Right lobe of liver (tissue), 6 donors: ENCODE measurements at regions not wholly inside any gene's neighbourhood (a gene's known extent, or its start where the extent isn't known, plus 50 kb on each side); places are given as distances from the start of the nearest gene placed in this dataset.

Experiments used
- ATAC-seq, 4 donors: fragments of 200-7000 bp; cut with Tn5 transposase; one replicate each; pipeline ENCODE4 v1.9.1; 2020; ENCODE audit warnings: mild to moderate bottlenecking in 4 of 4, moderate library complexity in 4 of 4
- DNase-seq, 3 donors: peaks; one replicate each; pipeline ENCODE4 v3.0.0-alpha.2; 2020
- H3K27ac ChIP-seq, 3 donors: fragments of 200-600 bp; one replicate each; pipeline ENCODE4 v1.8.0; 2022
- H3K27me3 ChIP-seq, 2 donors: fragments of 200-600 bp; one replicate each; pipeline ENCODE4 v1.8.0; 2022
- H3K36me3 ChIP-seq, 4 donors: fragments of 200-600 bp; sonication (generic) in 1 of 4; one replicate each; pipeline versions ENCODE4 v1.5.1 to v1.8.0; 2017 to 2022; ENCODE audit warnings: control low read depth in 1 of 4
- H3K4me1 ChIP-seq, 4 donors: fragments of 200-600 bp; sonication (generic) in 1 of 4; one replicate each; pipeline versions ENCODE4 v1.5.1 to v1.8.0; 2017 to 2022; ENCODE audit warnings: control low read depth in 1 of 4
- H3K4me3 ChIP-seq, 3 donors: fragments of 200-600 bp; one replicate each; pipeline ENCODE4 v1.8.0; 2022
- H3K9me3 ChIP-seq, 4 donors: fragments of 200-600 bp; sonication (generic) in 1 of 4; one replicate each; pipeline versions ENCODE4 v1.5.1 to v1.8.0; 2017 to 2022; ENCODE audit warnings: control low read depth in 1 of 4
- POLR2A ChIP-seq: fragments of 450-650 bp; IDR thresholded peaks from one replicate; pipeline ENCODE4 v1.6.1; 2017; ENCODE audit warnings: antibody characterized with exemption, mild to moderate bottlenecking
- WGBS: methylation state at CpG from one replicate; pipeline ENCODE4 v1.1.6; 2018; ENCODE audit warnings: low coverage, low lambda C conversion rate; ENCODE audit not compliant: insufficient coverage; ENCODE audit errors: missing lambda C conversion rate; 5-methylcytosine and 5-hydroxymethylcytosine counted together
- intact Hi-C, 2 donors: fragments of 100-400 bp; cut with DNase I; formaldehyde crosslinking; loops; one replicate each; pipeline versions ENCODE4 v1.11.2 to v1.14.1; 2022
- TF ChIP-seq, protein P1 (sequence below), 4 donors: fragments of 200-600 bp in 3 of 4; fragments of 450-650 bp in 1 of 4; IDR thresholded peaks; one replicate each; pipeline versions ENCODE4 v1.5.1 to v1.8.0; 2016 to 2022; ENCODE audit warnings: antibody characterized with exemption in 4 of 4, mild to moderate bottlenecking in 2 of 4
- donor health status: DM: no; HTN: yes; CAD: no.
- donor health status: DM: no; HTN: no; CAD: no.
- donor health status: DM: no; HTN: no; CAD: no.
- donor health status: DM: no; HTN: yes; CAD: no.
- donor health status: DM: no; HTN: yes; CAD: no.

DNA sequence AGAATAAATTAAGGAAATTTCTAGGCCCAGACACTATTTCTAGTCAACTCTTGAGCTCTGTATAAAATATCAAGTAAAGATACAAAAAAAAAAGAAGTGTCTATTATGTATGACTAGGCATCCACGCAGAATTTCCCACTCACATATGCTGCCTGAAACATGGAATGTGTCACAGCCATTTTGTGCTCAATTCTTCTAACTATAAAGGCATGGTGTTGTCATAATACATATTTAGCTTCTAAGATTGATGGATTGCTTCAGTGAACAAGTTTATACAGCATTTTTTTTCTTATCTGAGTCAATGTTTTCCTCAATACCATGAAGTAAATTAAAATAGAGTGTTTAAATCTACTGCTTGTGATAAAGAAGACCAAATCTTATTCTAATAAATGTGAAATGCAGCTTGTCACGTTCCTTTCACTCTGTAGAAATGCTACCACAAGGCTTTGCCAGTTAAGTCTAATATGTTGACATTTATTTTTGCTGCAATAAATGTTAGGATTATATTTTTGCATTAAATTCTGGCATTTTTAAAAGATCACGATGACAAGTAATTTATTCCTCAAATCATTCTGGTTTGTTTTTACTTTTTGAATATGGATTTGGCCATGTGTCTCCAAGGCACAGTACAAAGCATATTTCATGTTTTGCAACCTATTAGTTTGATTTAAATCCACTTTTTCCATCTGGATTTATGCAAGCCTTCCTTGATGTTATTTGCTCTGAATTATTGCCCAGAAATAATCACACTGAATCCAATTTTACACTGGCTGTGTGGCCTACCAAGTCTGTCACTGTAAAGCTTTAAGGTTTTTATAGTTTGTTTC lies 1829.0 kb upstream of the PCDH7 start:
- Histone ChIP-seq H3K36me3 (no peaks in the 10 kb centered on the region), H3K4me1 (no peaks in the 10 kb centered on the region), H3K27ac (no peak overlapping the region), H3K4me3 (no peak overlapping the region), H3K27me3 (no peaks in the 10 kb centered on the region), H3K9me3 (no peaks in the 10 kb centered on the region)
- DNase-seq (no peak), ATAC-seq (no peak)
- intact Hi-C loops = no loop called here
- 41% methylated on average over 3 of the region's 3 CpGs for WGBS
- TF ChIP-seq, protein P1, sequence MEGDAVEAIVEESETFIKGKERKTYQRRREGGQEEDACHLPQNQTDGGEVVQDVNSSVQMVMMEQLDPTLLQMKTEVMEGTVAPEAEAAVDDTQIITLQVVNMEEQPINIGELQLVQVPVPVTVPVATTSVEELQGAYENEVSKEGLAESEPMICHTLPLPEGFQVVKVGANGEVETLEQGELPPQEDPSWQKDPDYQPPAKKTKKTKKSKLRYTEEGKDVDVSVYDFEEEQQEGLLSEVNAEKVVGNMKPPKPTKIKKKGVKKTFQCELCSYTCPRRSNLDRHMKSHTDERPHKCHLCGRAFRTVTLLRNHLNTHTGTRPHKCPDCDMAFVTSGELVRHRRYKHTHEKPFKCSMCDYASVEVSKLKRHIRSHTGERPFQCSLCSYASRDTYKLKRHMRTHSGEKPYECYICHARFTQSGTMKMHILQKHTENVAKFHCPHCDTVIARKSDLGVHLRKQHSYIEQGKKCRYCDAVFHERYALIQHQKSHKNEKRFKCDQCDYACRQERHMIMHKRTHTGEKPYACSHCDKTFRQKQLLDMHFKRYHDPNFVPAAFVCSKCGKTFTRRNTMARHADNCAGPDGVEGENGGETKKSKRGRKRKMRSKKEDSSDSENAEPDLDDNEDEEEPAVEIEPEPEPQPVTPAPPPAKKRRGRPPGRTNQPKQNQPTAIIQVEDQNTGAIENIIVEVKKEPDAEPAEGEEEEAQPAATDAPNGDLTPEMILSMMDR (IDR thresholded peaks at IDR 0.05) = no peak
- TF ChIP-seq POLR2A = no peak

DNA sequence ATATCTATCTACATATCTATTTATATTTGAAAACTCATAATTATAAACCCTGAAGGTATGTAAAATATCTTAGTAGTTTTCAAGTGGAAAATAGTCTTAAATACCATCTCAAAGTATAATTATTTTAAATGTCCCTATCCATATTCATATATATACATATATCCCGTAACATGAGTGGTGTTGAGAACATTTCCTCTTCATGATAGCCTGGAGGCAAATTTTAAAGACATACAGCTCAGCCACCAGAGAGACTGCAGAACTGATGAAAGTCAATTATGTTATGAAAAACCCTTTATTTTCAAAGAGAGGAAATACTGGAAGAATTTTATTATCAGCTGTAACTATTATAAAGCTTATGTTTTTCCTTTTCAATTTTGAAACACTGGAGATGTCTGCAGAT lies 1806.7 kb upstream of the PCDH7 start:
- no peaks in the 10 kb centered on the region for H3K27me3 ChIP-seq
- no peak overlapping the region for H3K27ac ChIP-seq
- H3K4me1 ChIP-seq = no peaks in the 10 kb centered on the region
- H3K4me3 ChIP-seq = no peak overlapping the region
- no peak for DNase-seq
- intact Hi-C loops = no loop called here
- H3K9me3 ChIP-seq = no peaks in the 10 kb centered on the region
- ATAC-seq = no peak
- no peak for TF ChIP-seq POLR2A
- TF ChIP-seq, protein P1 (IDR thresholded peaks at IDR 0.05) = no peak
- 35% methylated on average over 1 of the region's 1 CpG for WGBS
- H3K36me3 ChIP-seq = no peaks in the 10 kb centered on the region

DNA sequence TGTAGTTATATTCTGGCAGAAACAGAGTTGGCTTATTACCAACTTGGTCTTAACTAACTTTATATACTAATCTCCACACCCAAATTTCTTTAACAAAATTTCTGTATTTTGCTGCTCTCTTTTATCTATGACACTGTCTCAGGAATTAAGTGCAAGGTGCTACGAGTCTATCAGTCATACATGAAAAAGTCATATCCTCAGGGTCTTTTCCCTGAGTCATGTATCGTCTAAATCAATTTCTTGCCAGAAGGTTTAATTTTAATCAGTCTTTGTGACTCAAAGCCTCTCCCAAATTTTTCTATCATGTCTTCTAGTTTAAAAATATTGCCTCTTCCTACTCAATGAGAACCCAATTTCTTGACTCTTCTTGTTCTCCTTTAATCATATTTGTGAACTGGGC lies 1803.6 kb upstream of the PCDH7 start:
- Histone ChIP-seq H3K27me3 (no peaks in the 10 kb centered on the region), H3K9me3 (no peaks in the 10 kb centered on the region), H3K36me3 (no peaks in the 10 kb centered on the region), H3K27ac (no peak overlapping the region), H3K4me3 (no peak overlapping the region), H3K4me1 (no peaks in the 10 kb centered on the region)
- 50% methylated on average over 2 of the region's 2 CpGs for WGBS
- ATAC-seq (no peak), DNase-seq (no peak)
- intact Hi-C loops = no loop called here
- TF ChIP-seq, protein P1 (IDR thresholded peaks at IDR 0.05) = no peak
- no peak for TF ChIP-seq POLR2A

DNA sequence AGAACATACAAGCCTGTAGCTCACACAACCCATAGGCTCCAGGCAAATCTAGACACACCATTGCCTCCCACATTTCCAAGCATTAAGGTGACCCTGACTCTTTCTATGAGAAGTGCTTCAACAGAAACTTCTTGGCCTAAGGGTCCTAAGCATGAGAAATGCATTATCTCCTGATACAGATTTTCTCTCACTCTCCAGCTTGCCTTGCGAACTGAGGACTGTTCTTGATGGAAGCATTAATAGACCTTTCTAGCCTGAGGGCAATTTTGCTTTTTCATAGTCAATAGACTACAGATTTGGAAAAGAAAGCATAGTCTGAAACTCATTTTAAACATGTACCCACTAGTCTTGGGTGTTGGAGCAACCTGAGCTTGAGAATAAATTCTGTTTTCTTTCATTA lies 1801.3 kb upstream of the PCDH7 start:
- DNase-seq = no peak
- 58% methylated on average over 1 of the region's 1 CpG for WGBS
- ATAC-seq = no peak
- no peaks in the 10 kb centered on the region for H3K36me3 ChIP-seq
- no peaks in the 10 kb centered on the region for H3K9me3 ChIP-seq
- no peak overlapping the region for H3K27ac ChIP-seq
- H3K4me1 ChIP-seq = no peaks in the 10 kb centered on the region
- intact Hi-C loops = no loop called here
- TF ChIP-seq POLR2A = no peak
- TF ChIP-seq, protein P1 (IDR thresholded peaks at IDR 0.05) = no peak
- H3K27me3 ChIP-seq = no peaks in the 10 kb centered on the region
- no peak overlapping the region for H3K4me3 ChIP-seq
